ENCODE measurements at regions not wholly inside any gene's neighbourhood (a gene's known extent, or its start where the extent isn't known, plus 50 kb on each side); places are given as distances from the start of the nearest gene placed in this dataset.
"Not testable (repeated sequence)": the region's sequence is repeated elsewhere in the genome, so short reads cannot be mapped to it uniquely, and the experiment has no call there.

DNA sequence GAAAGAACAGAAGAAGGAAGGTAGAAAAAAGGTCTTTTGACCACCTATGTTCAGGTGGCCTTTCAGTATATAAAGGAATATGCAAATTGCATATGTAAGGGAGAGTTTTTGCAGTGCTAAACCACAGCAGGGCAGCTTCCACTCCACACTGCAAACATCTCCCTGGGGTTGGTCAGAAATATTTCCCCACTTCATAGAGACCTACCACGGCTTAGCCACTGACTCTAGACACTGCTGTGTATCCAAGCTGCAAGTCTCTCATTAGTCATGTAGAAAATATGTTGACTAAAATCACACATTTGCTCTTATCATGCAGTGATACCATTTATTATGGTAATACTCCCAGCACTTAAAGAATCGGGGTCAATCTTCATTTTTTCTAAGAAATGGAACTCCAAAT lies 214.9 kb upstream of the NR2F2 start:
- DNase-seq (ENCODE audit: insufficient read length, low spot score) (no peak), FAIRE-seq (no peak)

DNA sequence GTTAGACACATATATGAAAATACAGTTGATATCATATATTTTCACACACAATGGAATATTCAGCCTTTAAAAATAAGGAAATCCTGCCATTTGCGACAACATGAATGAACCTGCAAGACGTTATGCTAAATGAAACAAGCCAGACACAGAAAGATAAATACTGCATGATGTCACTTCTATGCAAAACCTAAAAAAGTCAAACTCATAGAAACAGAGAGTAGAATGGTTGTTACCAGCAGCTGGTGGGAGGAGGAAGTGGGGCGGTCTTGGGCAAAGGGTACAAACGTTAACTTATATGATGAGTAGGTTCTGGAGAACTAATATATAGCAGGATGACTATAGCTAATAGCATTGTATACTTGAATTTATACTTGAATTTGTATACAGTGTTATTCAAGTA lies 213.2 kb upstream of the NR2F2 start:
- FAIRE-seq: no peak
- DNase-seq (ENCODE audit: insufficient read length, low spot score): no peak

DNA sequence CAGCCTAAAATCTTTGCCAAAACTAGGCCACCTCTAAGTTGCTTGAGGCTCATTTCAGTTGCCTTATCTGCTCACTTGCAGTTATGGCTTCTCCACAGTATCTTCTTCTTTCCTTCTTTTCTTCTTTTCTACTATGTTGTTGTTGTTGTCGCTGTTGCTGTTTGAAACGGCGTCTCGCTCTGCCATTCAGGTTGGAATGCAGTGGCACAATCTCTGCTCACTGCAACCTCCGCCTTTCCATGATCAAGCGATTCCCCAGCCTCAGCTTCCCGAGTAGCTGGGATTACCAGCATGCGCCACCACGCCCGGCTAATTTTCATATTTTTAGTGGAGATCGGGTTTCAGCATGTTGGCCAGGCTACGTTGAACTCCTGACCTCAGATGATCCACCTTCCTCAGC lies 210.8 kb upstream of the NR2F2 start:
- DNase-seq (ENCODE audit: insufficient read length, low spot score): no peak
- FAIRE-seq: no peak

DNA sequence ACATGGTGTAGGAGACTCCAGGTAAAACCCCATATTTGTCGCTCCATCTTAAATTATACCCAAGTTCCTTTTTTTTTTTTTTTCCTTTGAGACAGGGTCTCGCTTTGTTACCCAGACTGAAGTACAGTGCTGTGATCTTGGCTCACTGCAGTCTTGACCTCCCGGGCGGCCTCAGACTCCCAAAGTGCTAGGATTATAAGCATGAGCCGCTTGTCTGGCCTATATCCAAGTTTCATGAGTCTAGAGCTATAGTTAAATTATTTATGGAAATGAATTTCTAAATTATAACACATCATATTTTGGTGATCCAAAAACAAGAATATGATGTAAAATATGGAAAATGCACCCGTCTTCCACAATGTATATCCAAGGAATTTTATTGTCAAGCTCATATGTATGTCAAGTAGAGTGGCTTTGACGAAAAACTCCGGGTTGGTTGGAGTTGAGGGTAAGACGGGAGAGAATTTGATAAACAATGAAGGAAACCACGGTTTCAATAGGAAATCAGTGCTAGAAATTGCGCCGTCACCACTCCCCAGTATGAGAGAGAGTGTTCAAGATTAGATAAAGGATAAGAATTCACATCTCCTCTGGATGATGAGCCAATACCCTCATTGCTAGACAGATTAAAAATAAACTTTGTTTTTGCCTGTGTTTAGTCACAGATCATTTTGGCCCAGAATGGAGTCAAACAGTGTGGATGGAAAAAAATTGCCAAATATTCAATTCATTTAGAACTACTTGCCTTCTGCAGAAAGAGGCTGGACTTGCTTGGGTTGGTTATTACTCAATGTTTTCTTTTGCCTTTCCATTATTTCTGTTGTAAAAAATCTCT lies 209.2 kb upstream of the NR2F2 start:
- DNase-seq (ENCODE audit: insufficient read length, low spot score): no peak
- no peak for FAIRE-seq

DNA sequence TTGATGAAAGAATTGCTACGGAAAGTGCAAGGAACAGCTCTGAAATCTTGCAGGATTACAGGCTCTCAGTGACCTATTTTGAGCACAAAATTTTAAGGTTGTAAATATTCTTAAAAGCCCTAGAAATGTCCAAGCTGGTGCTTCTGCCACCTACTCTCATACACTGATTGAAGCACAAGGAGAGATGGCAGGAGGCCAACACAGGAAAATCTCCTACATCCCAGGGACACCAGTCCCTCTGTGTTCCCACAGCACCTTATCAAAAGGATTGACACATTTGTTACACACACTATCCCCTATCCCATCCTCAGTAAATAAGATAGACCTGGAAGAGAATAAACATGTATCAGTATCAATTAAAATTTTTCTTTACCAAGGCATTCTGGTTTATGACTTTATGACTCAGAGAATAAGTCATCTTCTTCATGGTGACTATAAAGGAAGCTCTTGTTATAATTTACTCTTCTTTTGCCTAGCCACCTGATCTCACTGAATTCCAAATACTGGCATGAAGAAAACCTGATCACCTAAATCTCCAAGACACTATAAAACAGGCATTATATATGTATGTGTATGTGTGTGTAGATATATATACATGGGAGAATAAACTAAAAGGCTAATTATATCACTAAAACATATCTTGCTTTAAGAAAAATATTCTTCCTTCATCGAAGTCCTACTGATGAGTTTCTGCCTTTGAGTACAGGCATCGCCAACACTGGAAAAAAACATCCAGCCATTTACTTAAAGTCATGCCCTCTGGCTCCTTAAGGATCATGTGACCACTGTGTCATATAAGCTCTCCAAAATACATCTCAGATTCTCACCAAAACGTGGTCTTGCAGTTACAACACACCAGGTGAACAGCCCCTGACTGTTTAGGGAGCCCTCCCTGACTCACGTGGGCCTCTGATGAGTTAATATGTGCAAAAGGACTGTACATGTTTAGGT lies 208.1 kb upstream of the NR2F2 start:
- DNase-seq (ENCODE audit: insufficient read length, low spot score) (no peak), FAIRE-seq (no peak)

DNA sequence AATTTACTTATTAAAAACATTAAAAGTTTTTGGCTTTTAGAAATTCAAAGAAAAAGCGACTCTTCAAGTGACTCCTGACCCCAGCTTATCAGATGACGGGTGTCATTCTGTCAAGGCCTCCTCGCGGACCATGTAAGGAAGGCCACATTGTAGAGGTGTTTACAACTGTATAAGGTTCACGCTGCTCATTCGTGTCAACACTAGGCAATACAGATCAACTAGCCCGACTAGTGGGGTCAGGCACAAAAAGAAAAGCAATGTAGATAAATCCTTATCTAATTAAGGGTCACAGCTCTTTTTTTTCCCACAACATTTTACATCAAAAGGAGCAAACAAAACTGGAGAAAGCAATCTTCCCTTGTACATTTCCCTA lies 207.5 kb upstream of the NR2F2 start:
- DNase-seq (ENCODE audit: insufficient read length, low spot score) (no peak), FAIRE-seq (no peak)

DNA sequence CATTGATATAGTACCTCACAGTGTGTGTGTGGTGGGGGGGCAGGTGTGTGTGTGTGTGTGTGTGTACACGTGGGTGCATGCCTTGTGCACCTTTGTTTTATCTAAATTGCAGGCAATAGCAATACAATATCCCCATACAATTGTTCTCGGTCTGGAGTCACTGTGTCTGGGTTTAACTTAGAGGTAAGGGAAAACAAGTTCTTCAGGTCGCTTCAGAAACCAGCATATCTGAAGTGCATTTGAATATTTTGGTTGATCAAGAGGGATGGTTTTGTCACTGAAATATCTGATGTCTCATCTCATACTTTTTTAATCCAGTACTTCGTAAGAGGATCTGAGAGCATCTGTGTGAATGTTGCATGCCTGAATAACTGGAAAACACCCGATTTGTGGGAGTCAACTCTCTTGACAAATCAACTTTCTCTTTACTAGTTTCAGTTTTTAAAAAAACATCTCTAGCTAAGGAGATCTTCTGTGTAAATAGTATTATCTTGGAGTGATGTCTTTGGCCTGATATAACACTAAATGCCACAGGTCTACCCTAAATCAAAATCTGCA lies 206.8 kb upstream of the NR2F2 start:
- DNase-seq (ENCODE audit: insufficient read length, low spot score) (no peak), FAIRE-seq (no peak)

DNA sequence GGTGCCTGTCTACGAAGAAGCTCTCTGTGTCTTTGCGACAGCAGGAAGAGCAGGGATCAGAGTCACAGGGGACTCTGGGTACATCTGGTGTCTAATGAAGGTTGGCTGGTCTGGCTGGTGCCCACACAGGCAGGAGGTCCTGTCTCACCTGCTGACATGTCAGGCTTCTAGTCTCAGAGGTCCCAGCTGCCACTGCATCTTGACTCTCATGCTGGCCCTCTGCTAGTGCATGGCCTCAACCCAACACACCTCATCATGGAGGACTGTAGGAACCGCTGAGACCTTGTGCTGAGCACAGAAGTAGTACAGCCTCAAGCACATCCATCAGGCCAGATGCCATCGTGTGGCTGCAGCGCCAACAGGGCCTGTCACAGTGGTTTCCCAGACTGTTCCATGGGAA lies 206.1 kb upstream of the NR2F2 start:
- FAIRE-seq (no peak), DNase-seq (ENCODE audit: insufficient read length, low spot score) (no peak)

DNA sequence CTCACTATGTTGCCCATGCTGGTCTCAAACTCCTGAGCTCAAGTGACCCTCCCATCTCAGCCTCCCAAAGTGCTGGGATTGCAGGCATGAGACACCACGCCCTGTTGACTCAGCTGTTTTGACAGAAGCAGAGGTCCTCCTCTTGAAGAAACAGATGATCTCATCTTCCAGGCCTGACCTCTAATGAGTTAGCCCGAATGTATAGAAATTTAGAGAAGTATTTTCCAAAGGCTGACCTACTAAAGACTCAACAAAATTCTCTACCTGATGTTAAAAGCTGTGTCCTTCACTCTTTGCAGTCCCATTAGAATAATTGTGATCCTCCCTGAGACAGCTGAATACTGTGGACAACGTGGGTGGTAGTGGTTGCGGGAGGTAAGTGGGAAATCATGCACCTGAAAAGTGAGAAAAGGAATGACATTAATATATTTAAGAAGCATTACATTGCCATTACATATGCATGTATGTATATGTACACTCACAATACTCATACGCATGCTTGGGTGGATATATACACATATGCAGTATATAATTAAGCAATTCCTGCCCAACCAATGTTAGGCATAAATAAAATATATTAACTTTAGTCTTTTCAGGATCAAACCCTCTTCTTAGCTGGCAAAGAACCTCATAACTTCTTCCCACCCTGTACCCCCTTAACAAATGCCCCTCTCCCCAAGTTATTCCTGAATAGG lies 204.6 kb upstream of the NR2F2 start:
- FAIRE-seq (no peak), DNase-seq (ENCODE audit: insufficient read length, low spot score) (no peak)

DNA sequence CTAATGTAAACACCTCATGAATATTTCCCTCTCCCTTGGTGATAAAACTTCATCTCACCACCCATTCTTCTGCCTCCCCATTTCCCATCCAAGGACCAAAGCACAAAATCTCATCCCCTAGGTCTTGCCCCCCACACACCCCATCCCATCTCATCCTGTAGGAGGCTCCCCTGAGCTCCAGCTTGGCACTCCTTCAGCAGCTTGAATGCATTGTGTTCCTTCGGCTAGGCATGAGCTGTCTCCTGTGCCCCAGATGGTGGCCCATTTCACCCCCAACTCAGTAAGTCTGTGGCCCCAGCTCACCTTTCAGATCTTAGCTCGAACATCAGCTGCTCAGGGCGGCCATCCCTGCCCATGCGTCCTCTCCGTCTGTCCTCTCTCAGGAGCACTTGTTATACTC lies 203.6 kb upstream of the NR2F2 start:
- DNase-seq (ENCODE audit: insufficient read length, low spot score): no peak
- no peak for FAIRE-seq

DNA sequence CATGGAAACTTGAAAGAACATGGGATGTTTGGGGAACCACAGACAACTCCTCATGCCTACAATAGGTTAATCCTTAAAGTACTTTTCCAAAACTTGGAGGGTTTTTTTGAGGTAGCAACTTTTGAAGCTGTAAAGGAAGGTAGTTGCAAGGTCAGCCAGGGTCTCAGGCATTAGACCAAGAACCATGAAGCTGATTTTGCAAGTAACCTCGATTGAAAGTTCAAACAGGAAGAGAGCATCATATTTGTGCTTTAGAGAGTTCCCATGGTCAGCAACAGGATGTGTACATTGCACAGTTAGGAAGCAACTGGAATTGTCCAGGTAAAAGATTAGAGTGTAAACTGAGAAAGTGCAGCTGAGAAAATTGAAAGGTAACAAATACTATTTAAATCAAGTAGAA lies 199.8 kb upstream of the NR2F2 start:
- FAIRE-seq: no peak
- DNase-seq (ENCODE audit: insufficient read length, low spot score): no peak

DNA sequence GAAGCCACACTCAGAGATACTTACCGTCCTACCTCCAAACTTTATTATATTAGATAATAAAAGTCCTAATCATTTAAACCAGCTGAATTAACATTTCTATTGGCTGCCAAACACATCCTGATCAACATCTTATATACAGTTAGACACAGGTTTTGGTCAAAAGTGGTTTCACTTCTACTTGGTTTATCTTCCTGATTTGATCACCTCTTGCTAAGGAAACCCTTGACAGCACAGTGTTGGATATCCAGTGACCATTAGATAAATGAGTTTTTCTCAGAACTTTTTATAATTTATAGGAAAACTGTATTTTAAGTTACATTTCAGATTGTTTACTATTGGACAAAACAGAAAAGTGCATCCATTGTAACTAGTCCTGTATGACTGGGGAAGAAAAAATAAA lies 198.4 kb upstream of the NR2F2 start:
- FAIRE-seq: no peak
- DNase-seq (ENCODE audit: insufficient read length, low spot score): no peak

DNA sequence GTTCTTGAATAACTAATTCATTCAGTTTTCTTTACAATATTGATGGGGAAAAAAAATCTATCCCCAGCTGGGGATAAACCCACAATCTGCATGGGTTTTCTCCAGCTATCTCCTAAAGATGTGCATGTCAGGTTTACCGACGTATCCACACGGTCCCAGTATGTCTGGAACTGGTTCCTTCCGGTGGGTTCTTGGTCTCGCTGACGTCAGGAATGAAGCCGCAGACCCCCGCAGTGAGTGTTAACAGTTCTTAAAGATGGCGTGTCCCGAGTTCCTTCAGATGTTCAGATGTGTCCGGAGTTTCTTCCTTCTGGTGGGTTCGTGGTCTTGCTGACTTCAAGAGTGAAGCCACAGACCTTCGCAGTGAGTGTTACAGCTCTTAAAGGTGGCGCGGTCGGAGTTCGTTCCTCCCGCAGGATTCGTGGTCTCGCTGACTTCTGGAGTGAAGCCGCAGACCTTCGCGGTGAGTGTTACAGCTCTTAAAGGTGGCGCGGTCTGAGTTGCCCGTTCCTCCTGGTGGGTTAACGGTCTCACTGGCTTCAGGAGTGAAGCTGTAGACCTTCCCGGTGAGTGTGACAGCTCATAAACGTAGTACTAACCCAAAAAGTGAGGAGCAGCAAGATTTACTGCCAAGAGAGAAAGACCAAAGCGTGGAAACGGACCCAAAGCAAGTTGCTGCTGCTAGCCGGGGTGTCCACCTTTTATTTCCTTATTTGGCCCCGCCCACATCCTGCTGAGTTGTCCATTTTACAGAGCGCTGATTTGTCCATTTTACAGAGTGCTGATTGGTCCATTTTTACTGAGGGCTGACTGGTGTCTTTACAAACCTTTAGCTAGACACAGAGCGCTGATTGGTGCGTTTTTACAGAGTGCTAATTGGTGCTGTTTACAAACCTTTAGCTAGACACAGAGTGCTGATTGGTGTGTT lies 195.1 kb upstream of the NR2F2 start:
- FAIRE-seq (no peak), DNase-seq (ENCODE audit: insufficient read length, low spot score) (no peak)

DNA sequence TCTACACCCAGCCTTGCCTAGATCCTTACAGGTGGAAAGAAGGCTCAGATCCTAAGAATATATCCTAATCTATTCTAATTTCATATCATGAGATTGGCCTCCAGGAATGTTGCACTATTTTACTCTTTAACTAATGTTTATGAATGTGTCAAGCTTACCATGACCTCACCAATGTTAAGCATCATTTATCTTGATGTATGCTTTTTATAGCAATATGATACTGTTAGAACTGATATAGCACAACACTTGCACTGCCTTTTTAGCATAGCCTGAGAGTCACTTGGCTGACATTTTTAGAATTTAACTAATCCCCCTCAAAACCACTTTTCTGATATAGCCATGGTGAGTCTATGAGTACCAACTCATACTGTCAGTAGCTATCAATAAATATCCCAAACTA lies 191.5 kb upstream of the NR2F2 start:
- DNase-seq (ENCODE audit: insufficient read length, low spot score) (no peak), FAIRE-seq (no peak)

DNA sequence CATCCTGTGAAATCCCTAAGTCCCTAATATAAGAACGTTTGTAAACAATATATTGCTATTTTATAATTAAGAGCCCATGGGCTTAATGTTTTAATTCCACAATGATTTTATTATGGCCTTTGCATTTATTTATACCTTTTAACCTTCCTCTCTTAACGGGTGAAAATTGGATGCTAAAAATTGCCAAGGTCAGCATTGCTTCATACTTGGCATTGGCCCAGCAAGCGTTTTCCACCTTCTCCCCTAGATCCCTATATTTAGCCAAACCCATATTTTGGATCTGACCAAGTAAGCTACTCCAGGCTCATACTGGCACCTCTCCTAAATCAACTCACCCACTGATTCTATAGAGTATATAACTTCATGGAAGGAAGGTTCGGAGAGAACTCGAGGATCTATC lies 188.0 kb upstream of the NR2F2 start:
- DNase-seq (ENCODE audit: insufficient read length, low spot score): no peak
- no peak for FAIRE-seq

DNA sequence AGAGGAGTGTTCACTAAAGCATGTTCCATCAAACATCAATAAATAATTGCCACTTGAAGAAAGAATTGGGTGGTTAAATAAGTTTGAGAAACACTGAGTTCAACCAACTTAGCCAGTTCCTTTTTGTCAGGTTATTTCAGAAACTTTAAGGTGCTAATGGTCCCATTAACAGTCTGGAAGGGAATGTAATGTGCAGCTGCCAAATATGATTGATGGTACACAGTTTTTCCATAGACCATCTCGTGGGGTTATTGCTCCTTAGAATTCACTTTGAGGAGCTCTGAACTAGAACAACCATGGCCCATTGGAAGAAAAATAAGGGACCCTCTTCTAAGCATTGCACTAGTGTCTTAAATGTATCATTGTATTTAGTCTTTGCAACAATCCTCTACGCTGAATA lies 185.8 kb upstream of the NR2F2 start:
- FAIRE-seq (no peak), DNase-seq (ENCODE audit: insufficient read length, low spot score) (no peak)

DNA sequence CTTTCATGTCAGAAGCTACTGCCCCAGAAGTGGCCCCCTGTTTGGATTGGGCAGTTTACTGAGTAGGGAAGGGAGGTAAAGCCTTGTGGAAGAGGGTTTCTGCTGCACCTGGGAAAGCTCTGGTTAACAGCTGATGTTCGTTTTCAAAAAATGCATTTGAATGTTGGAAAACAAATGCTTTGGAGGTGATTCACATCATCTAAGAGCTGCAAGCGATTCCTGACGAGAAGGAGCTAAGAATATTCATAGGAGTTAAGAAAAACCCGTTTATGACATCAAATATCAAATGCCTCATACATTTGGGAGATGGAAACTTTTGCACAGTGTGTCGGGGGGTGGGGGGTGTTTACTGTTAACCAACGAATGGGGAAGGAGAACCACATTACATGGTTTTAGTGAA lies 183.8 kb upstream of the NR2F2 start:
- FAIRE-seq: no peak
- DNase-seq (ENCODE audit: insufficient read length, low spot score): no peak

DNA sequence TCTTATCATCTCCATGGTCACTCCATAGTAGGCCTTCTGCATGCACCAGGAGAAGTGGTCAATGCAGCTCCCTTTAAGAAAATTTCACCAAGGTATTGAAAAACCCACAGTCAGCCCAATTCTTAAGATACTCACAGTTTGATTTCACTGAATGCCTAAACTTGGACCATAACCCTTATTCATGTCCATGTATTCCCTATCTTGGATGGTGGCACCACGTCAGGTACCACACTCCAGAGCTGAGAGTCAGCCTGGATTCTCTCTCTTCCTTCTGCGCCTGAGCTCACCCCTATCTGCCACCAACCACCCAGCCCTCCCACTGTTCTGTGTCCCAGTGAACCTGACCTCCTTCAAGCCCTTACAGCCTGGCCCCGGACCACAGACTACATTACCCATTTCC lies 183.2 kb upstream of the NR2F2 start:
- FAIRE-seq (no peak), DNase-seq (ENCODE audit: insufficient read length, low spot score) (no peak)

DNA sequence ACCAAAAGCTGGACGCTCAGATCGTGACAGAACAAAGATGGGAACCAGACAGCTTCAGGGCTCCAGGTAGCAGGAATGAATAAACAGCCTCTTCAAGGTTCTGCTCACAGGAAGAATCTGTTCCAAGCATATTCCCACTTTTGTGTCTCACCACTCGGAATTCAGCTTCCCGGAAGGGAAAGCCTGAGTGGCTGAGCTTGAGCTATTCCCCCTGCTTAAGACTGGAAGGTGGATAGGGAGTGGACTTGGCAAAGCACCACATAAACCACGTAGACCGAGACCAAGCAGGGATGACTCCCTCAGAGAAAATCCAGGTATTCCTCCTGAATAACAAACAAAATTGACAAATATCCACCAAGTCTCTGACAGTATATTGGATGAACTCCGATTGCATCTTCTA lies 180.2 kb upstream of the NR2F2 start:
- FAIRE-seq (no peak), DNase-seq (ENCODE audit: insufficient read length, low spot score) (no peak)

DNA sequence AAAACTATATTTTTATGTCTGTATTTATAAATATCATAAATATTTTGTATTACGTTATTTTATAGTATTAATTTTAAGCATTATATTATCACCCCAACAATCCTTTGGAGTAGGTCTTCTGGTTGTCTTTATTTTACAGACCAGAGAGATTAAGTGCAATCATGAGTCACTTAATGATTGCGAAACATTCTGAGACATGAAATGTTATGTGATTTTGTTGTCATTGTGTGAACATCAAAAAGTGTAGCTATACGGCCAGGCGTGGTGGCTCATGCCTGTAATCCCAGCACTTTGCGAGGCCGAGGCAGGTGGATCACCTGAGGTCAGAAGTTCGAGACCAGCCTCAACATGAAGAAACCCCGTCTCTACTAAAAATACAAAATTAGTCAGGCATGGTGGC lies 178.8 kb upstream of the NR2F2 start:
- DNase-seq (ENCODE audit: insufficient read length, low spot score): peak; percentile 43
- FAIRE-seq: not testable (repeated sequence)
